ENCODE measurements at regions not wholly inside any gene's neighbourhood (a gene's known extent, or its start where the extent isn't known, plus 50 kb on each side); places are given as distances from the start of the nearest gene placed in this dataset.

DNA sequence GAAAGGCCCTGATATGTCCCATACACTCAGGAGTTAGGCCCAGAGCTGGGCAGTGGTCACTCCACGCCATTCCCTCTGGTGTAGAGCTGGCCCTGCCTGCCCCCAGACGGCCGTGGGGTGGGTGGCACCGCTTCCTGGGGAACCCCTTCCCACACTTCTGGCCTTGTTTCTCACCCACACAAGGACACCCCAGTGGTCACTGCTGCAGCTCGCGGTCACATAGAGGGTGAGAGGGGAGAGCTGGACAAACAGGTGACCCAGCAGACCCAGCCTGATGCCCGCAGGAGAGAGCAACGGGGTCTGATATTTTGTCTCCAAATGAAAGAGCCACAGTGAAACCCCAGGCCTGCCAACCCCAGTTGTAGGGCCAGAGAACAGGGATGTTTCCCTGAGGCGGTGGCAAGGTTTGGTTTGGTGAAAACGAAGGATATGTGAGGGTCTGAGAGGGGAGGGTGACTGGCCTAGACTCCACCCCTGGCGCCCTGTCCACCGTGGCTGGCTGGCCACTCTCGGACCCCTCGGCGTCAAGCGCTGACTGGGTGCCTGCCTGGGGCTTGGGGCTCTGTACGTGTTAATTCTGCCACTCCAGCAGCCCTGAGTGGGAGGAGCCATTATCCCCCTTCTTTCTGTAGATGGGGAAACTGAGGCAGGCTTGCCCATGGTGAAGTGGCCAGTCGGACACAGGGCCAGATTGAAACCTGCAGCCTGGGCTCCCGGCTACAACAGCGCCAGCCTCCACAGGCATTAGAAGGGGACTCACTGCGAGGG, 71.0 kb upstream of the PPARA start:
- no peak for DNase-seq

DNA sequence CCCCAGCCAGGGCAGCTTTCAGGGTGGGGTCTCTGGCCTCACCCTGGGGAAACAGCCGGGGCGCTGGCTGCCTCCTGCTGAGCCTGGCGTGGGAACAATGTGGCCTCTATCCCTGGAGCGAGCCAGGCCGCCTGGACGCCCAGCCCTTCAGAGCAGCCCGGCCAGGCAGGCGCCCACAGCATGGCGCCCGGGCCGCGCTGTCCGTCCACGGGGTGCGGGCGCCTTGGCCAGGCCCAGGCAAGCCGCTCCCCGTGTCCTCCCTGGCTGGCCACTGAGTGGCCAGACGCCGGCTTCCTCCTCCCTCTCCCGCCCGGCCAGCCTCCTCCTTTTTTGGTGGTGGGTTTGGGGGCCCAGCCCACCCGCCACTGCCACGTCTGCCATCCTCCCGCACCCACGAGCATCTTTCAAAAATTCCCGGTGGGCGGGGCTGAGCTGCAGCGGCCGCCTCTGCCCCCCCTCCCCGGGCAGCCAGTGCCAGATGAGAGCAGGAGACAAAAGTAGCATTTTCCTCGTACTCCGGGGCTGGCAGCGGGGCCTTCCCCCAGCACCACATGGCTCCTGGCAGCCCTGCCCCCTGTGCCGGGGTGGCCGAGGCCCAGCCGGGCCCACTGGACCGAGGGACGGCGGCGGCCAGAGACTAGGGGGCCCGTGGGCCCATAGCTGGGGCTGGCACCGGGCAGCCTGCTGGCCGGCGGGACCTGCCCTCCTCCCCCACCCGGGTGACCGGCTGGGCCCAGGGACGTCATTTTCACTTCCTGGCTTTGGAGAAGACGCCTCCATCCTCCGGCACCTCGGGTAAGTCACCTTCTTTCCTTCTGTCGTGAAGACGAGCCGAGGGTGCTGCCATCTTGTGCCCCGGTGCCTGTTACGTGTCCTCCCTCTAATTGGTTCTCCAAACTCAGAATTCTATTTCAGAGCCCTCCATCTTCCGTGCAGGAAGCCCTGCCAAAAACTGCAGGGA, 70.2 kb upstream of the PPARA start:
- peak; percentile 91 for DNase-seq

DNA sequence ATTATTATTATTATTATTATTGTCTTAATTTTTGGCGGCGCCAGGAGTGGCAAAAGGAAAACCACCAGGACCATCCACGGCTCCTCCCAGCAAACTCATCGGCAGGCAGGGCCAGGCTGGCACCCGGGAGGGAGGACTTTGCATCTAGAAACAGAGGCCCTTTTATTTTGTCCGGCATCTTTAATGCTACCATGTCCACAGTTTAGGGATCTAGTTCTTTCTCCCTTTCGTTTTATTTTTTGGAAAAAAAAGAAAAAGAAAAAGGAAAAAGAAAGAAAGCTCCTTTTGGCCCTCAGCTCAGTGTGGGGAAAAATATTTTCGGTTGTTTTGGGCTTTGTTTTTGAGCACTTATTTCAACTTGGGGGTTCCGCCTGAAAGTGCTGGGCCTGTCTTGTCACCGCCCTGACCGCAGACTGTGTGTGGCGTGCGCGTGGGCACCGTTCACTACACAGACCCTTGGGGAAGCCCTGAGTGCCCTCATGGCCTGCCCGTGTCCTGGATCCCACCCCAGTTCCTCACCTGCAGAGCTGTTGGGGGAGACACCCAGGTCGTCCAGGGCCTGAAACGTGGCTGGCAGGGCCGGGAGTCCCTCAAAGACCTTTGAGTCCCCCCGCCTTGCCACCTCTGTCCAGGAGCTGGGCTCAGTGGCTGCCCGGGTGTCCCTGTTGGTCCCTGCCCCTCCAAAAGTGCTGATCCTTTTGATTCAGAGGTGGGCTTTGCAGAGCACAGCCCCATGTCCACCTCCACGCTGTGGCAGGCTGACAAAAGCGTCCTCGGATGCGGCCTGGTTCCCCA, 69.1 kb upstream of the PPARA start:
- no peak for DNase-seq

DNA sequence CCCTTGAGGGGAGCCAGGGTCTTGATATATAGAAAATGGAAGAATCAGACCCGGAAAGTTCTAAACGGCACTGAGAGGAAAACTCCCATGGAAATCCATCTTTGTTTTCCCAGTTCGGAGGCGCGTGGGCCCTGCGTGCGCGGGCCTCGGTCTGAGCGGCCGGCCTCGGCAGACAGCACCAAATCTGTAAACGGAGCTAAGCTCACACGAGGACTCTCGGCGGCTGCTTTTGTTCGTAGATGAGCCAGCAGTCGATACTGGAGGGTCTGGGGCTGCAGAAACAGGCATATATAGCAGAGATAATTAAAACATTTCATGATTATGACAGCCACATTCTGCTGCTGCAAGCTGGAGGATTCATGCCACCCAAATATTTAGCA, 68.5 kb upstream of the PPARA start:
- no peak for DNase-seq

DNA sequence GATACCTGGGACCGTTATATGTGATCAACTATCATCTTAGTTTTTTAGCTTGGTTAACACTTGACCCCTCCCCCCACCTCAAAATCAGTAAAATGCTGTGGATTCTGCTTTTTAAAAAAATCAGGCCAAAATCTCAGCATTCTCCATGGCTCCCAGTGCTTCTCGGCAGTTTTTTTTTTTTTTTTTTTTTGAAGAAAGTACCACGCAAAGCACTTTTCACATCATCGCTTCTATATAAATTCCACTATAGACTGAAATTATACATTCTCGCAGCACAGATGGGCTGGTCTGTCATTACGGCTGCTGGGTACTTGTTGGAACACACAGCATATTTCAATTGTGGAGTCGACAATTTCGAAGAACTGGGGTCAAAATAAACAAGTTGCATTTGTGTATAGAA, 67.7 kb upstream of the PPARA start:
- no peak for DNase-seq

DNA sequence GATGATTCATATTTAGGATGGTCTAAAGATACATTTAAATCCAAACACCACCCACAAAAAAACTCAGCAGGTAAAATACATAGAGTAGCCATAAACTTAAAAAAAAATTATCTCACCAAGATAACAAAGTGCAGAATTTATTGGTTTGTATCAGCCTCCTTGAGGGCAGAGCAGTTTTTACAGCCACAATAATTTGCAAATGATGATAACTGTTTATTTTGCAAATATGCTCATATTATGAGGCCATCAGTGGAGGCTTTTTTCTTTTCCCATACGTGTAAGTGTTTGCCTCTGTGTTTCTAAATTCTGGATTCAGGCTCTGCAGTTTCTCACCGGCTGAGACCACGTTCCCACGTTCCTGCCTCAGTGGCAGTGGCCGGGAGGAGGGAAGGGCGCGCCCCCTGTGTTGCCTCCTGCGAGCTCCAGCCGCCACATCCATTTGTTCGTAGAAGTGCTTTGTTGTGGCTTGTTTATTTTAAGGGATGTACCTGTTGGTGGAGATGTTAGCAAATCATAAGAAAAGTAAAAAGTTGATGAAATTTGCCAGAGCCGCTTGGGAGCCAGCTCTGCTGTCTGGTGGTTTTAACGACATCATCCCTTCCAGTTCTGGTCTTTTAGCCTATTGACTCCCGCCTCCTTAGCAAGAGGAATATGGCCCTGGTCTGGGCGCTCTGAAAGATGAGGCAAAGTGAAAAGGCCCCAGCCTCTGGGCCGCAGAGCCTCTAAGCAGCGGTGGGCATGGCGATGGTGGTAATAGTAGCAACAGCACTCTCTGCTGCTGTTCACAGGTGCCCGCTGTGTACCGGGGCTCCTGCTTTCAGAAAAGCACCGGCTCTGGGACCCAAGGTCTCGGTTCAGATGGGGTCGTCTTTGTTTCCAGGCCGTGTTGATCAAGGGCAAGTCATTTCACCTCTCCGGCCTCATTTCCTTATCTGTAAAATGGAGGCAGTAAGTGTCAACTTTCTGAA, 66.7 kb upstream of the PPARA start:
- no peak for DNase-seq

DNA sequence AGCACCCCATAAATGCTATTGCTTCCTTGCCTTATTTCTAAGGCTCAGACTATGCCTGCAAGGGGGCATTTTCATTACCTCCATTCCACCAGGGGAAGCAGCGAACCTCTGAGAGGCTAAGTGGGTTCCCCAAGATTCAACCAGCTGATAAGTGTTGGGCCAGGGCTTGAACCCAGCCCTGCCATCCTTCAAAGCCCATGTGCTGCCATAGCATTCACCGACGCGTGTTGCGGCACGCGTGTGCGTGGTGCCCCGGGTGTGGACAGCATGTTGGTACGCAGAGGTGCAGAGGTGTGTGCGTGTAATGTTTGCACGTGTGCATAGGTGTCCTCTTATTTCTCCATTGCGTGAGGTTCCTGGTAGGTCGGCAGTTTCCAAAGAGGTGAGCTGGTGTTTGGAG, 66.0 kb upstream of the PPARA start:
- no peak for DNase-seq

DNA sequence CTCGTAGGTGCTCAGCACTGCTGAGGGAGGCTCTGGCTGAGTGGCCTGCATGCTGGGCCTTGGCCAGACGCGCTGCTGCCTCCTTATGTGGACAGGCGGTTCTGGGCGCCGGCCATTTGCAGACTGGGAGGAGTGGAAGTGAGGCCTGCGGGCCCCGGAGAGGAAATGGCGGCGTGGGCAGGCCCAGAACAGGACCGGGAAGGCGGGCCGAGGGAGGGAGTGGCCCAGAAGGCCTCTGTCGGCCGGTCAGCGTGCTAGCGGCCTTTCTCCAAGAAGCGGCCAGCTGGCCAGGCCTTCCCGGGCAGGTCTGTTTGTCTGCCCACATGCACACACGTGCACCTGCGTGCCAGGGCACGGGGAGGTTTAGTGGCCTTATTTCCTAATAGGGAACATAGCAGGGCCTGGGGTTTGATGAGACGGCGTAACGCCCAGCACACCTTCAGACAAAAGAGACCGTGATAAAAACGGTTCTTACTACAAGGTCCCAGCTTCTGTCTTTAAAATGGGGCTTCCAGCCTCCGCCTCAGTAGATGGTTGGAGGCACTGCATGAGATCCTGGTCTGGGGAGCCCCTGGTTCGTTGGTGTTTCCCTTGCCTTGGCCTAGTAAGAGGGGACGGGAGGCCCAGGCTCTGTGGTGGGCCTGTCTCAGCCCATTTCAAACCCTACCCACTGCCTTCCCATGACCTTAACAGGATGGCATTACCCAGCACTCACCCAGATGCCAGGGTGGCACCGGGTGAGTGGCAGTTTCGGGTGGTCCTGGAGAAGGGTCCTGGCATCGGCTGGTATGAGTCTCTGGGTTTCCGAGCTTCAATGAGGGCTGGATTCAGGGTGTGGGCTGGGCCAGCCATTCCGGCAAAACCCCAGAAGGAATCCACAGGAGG, 65.1 kb upstream of the PPARA start:
- DNase-seq = peak; percentile 82

DNA sequence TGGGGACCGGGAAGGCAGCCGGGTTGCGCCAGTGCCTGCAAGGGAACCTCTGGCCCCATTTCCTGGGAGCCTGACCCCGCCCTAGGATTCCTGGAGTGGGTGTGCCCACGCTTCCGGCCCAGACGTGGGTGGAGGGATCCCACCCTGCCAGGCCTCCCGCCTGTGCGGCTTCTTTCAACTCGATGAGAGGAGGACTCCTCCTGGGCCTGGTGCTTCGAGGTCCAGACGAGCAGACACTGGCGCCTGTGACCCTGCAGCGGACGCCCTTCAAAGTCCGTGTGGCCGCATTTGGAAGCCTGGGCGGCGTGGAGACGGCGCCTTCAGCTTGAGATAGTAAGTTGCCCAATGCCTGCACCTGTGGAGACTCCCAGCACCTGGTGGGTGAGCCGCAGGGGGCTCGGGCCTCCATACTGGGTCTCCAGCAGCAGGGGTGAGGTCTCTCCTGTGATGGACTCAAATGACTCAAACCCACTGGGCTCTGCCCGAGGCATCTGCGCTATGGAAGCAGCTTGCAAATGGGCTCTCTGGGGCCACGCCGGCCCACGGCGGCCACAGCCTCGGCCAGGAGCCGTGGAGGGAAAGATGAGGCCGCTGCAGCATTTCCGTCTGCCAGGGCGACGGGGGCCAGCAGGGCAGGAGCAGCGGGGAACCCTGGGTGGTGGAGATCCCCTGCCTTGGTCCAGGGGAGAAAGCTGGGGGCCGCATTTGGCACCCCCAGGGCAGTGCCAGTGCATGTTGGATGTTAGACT, 64.3 kb upstream of the PPARA start:
- DNase-seq = no peak

DNA sequence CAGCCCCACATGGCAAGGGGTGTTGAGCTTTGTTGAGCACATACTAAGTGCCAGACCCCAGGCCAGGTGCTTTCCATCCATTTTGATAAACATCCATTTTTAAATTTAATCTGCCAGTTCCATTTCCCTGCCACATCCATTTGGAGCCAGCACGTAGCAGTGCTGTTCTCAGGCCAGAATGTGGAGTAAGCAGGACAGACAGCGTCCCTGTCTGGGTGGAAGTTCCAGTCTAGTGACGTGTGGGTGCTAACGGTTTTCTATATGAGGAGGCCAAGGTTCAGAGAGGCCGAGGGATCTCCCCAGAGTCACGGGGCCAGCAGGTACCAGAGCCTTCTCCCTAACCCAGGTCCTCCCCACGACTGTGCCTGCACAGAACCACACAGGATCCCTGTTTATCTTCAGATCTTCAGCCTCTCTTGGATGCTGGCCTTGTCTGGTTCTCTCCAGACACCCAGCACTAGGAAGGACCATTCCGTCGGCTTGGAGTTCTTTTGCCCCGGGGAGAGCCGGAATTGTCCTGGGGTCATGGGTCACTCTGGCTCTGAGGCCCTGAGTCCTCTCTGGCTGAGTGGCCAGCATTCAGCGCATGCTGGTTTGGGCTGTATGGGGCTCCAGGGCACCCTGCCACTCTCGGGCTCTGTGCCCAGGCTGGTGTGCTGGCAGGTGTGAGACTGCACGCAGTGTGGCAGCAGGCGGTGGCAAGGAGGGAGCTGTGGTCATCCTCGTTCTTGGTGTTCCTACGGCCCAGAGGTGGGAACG, 63.6 kb upstream of the PPARA start:
- no peak for DNase-seq

DNA sequence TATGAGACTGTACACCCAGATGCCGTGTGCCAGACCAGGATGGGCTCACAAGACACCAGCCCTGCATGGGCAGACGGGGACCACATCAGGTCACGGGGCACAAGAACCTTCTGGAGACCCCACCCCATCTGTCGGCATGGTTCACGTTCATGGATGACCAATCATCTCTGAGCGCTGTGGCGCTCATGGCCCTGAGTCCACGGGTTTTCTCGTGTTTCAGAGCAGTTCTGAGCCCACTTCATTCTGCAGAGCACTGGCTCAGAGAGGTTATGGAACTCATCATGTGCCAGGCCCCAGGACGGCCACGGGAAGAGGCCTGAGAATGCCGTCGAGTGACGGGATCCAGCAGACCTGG, 63.0 kb upstream of the PPARA start:
- no peak for DNase-seq

DNA sequence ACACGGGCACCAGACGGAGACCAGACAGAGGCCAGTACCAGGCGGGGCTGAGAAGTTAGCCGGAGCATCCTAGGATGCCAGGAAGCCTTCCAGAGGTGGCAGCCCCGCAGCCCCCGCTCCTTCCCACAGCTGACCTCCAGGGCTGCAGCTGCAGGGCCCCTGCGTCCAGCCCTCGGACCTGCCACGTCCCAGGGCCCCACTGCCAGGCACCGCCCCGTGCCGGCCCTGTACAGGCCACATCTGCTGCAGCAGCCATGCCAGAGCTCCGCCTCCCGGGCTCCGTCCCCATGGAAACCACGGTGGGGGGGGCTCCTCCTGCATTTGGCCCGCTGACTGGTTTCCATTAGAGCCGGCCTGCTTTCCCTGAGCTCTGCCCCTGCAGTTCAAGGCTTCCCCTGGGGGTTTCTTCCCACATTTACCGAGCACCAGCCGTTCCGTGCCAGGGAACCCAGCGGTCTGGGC, 62.5 kb upstream of the PPARA start:
- DNase-seq = peak; percentile 97

DNA sequence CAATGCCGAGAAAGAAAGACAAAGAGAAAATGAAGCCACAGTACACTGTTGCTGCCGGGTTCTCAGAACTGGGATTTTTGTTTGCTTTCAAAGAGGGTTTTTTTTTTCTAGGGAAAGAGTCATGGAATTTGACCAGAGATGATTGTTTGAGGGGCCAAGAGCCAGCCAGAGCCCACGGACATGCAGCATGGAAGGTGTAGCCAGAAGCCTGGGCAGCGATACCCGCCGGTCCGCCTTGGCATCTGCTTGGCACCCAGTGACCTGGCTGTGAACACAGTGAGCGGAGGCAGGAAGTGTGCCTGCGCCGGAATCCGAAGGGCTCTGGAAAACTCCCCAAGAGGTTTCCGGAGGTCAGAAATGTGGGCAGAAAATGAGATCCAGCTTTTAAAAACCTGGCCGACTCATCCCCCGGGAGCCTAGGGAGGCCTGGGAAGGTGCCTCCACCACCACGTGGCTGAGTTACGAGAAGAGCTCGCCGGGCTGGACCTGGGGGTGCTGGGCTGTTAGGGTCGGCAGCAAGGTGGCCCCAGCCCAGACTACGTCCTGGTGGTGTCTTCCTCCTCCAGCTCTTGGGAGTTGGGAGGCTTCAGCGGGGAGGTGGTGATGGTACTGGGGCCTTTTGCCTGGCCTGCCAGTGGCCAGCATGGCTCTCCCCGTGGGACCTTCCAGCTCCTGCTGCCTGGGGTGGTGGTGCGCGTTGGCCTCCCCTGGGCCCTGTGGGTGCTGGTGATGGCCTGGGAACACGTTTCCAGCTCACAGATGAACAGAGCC, 61.6 kb upstream of the PPARA start:
- no peak for DNase-seq

DNA sequence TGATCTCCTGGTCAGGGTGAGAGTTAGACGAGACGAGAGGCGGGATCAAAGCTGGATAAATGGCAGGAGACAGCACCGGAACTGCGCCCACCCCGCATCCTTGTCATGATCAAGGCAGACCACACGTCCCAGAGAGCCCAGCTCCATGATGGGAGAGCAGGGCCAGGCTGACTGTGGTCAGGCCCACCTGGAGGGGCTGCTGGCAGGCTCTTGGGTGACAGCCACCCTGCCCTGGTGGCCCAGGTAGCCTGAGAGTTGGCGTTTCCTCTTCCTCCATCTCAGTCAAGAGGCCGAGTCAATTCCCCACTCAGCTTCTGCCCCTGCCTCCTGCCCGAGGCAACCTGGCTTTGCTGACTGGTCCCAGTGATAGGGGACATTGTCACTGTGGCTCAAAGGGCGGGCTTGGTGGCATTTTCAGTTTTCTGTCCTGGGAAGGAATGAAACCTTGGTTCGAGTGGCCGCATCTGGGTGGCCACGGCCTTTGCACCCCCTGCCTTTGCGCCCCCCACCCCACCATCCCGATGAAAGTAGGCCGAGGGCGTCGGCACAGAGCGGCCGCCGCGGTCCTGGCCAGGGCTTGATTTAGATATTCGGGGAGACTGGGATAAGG, 60.8 kb upstream of the PPARA start:
- DNase-seq = no peak

DNA sequence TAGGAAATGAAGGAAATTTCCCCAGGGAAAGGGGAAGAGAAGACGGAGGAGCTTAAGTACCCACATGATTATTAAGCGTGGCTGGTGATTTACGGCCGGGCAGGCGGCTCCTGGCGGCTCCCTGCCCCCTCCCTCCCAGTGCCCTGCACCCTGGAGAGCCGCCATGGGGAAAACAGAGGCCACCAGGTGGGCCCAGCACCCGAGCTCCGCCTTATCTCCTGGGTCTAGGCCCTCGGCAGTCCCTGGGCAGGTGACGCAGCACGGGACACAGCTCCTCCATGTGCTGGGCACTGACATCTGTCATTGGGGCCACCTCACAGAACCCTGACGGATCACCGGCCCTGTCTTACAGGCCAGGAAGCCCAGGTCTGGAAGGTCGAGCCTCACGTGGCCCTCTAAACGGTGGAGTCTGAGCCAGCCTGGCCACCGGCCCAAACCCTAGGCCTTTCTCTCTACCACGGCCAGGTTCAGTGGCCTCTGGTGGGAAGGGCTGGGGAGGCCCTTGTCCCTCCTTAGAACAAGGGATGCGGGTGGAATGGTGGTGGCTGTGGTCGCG, 60.2 kb upstream of the PPARA start:
- no peak for DNase-seq

DNA sequence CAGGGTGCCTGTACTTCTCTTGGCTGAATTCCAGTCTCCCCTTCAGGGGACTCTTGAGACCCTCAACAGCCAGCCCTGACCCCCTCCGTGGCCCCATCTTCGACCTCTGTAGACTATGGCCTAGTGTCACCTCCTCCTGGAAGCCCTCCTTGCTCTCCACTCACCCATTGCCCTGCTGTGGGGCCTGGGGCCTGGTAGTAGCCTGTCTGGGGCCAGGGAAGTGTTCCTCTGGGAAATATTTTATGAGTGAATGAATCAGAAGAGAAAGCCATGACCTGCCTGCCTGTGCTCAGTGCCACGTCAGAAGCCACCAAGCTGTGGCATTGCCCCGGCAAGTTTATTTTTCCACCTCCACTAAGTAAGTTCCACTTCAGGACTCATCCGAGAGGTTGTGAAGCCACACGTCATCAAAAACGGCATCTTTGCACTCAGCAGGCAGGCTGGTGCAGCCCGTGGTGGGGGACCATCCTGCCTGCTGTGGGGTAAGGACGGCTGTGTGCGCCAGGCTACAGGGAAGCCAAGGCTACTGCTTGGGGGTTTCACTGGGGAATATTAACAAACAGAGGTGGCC, 59.6 kb upstream of the PPARA start:
- DNase-seq = no peak

DNA sequence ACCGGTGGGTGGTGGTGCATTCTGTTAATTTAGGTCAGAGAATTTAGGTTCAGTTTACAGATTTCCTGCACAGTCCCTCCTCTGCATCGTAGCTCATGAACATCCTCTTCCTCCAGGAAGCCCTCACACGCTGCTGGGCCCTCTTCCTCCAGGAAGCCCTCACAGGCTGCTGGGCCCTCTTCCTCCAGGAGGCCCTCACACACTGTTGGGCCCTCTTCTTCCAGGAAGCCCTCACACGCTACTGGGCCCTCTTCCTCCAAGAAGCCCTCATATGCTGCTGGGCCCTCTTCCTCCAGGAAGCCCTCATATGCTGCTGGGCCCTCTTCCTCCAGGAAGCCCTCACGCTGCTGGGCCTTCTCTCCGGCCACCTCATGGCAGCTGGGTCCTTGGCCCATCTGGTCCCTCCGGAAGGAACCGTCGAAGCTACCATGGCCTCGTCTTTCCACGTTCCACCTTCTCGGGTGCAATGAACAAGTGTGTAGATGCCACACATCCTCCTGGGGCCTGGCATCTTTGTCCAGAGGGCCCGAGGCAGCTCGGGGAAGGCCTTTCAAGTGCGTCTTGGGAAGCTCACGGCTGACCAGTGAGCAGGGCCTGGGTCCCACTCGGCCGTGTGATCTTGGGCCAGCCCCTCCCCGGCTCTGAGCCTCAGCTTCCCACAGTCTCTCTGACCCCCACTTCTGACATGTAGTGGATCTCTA, 58.9 kb upstream of the PPARA start:
- no peak for DNase-seq

Measured in midbrain (tissue), 1 donor.